ENCODE measurements at regions not wholly inside any gene's neighbourhood (a gene's known extent, or its start where the extent isn't known, plus 50 kb on each side); places are given as distances from the start of the nearest gene placed in this dataset.
"Not testable (repeated sequence)": the region's sequence is repeated elsewhere in the genome, so short reads cannot be mapped to it uniquely, and the experiment has no call there.

GRCh38 chr6:793261-793660 is 100.3 kb upstream of the EXOC2 start:
- in situ Hi-C loops (cut with MboI; ENCODE audit: low sequenced_read_pairs): loop anchor here (25.0 kb wide), 1 partner anchor 619 kb away; no protein-coding TSS in a partner anchor

GRCh38 chr6:792662-793061 is 99.7 kb upstream of the EXOC2 start:
- in situ Hi-C loops (cut with MboI; ENCODE audit: low sequenced_read_pairs): loop anchor here (25.0 kb wide), 1 partner anchor 620 kb away; no protein-coding TSS in a partner anchor

- in situ Hi-C loops (cut with MboI; ENCODE audit: low sequenced_read_pairs): loop anchor here (25.0 kb wide), 1 partner anchor 624 kb away; no protein-coding TSS in a partner anchor
Measured at GRCh38 chr6:788058-788457, 95.1 kb upstream of the EXOC2 start.

GRCh38 chr6:786946-787763 is 94.2 kb upstream of the EXOC2 start:
- in situ Hi-C loops (cut with MboI; ENCODE audit: low sequenced_read_pairs): loop anchor here (25.0 kb wide), 1 partner anchor 625 kb away; no protein-coding TSS in a partner anchor

- in situ Hi-C loops (cut with MboI; ENCODE audit: low sequenced_read_pairs): loop anchor here (25.0 kb wide), 1 partner anchor 628 kb away; no protein-coding TSS in a partner anchor
Measured at GRCh38 chr6:783966-784735, 91.2 kb upstream of the EXOC2 start.

DNA sequence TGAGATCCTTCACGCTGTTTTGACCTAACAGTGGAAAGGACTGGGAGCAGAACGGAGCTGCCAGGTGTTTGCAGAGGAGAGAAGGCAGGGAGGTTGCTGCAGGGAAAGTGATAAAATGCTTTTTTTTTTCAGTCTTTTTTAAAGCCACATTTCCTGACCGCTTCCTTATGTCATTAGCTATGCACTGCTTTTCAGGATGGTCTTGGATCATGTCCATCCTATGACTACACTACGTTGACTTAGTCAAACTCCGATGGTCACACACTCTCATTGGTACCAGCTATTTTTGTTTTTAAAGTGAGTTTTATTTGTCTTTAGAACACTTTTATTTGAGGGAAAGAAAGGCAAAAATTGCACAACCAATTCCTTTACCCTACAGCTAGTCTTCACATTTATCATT is 89.2 kb upstream of the EXOC2 start:
- in situ Hi-C loops (cut with MboI; ENCODE audit: low sequenced_read_pairs): loop anchor here (25.0 kb wide), 1 partner anchor 630 kb away; no protein-coding TSS in a partner anchor

- in situ Hi-C loops (cut with MboI; ENCODE audit: low sequenced_read_pairs): loop anchor here (25.0 kb wide), 1 partner anchor 631 kb away; no protein-coding TSS in a partner anchor
Measured at GRCh38 chr6:781350-781961, 88.5 kb upstream of the EXOC2 start.

DNA sequence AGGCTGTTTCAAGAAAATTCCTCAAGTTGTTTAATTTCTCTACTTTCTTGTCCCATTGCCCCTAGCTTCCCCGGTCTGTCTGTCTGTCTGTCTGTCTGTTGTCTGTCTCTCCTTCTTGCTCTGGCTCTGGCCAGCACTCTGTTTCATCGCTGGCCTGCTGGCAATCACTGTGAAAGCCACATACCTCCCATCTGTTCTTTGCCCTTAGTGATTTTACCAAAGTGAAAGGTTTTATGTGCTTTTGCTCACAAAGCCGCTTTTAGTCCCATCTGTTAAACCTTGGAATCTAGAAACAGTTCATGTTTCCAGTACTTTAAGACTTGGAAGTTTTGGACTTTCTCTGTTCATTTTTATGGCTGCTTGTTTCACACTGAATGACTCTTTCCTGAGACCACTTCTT is 87.8 kb upstream of the EXOC2 start:
- in situ Hi-C loops (cut with MboI; ENCODE audit: low sequenced_read_pairs): loop anchor here (25.0 kb wide), 1 partner anchor 632 kb away; no protein-coding TSS in a partner anchor

DNA sequence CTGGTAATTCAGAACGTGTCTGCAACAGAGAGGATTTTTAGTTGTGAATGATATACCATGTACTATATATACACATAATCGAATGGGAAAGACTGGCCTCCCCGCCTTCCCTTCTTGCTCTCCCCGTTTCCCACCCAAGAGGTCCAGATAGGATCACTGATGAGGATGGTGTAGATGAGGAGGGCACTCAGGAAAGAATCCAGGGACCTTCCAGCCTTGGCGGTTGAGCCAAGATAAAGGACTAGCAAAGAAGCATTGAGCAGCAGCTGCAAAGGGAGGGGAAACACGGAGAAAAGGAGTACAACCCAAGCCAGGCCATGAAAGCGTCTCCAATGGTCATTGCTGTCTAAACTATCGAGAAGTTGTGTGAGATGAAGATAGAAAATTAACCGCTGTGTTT is 84.0 kb upstream of the EXOC2 start:
- in situ Hi-C loops (cut with MboI; ENCODE audit: low sequenced_read_pairs): loop anchor here (25.0 kb wide), 1 partner anchor 635 kb away; no protein-coding TSS in a partner anchor

- in situ Hi-C loops (cut with MboI; ENCODE audit: low sequenced_read_pairs): loop anchor here (25.0 kb wide), 1 partner anchor 636 kb away; no protein-coding TSS in a partner anchor
Measured at GRCh38 chr6:776528-776931, 83.6 kb upstream of the EXOC2 start.

GRCh38 chr6:775863-776262 is 82.9 kb upstream of the EXOC2 start:
- in situ Hi-C loops (cut with MboI; ENCODE audit: low sequenced_read_pairs): loop anchor here (25.0 kb wide), 1 partner anchor 636 kb away; no protein-coding TSS in a partner anchor

- in situ Hi-C loops (cut with MboI; ENCODE audit: low sequenced_read_pairs): not testable (repeated sequence)
Measured at GRCh38 chr6:771683-772082, 78.7 kb upstream of the EXOC2 start.

DNA sequence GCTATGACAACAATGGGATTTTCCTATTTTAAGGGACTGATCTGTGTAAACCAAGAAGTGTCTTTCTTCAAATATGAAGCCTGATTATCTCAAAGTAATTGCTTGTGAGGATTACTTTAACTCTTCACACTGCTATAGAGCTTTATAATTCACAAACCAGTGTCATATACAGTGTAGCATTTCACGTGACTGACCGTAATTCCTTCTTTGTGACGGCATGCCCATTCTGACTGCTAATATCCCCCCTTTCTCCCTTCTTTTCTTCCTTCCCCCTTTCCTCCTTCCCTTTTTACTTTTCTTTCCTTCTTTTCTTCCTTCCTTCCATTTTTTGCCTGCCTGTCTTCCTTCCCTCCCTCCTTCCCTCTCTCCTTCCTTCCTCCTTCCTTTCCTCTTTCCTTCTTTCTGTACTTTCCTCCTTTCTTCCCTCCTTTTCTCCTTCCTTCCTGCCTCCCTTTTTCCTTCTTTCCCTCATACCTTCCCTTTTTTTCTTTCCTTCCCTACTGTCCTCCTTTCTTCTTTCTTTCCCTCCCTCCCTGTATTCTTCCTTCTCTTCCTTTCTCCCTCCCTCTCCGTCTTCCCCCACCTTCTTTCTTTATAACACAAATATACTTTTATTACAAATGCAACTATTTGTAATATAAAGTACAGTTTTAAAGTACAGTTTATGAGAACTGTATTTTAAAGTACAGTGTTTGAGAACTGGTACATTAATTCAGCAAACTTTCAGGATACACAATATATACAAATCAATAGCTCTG is 75.0 kb upstream of the EXOC2 start:
- in situ Hi-C loops (cut with MboI; ENCODE audit: low sequenced_read_pairs): no loop called here

GRCh38 chr6:766625-767024 is 73.7 kb upstream of the EXOC2 start:
- in situ Hi-C loops (cut with MboI; ENCODE audit: low sequenced_read_pairs): no loop called here

GRCh38 chr6:761997-762396 is 69.1 kb upstream of the EXOC2 start:
- in situ Hi-C loops (cut with MboI; ENCODE audit: low sequenced_read_pairs): no loop called here

DNA sequence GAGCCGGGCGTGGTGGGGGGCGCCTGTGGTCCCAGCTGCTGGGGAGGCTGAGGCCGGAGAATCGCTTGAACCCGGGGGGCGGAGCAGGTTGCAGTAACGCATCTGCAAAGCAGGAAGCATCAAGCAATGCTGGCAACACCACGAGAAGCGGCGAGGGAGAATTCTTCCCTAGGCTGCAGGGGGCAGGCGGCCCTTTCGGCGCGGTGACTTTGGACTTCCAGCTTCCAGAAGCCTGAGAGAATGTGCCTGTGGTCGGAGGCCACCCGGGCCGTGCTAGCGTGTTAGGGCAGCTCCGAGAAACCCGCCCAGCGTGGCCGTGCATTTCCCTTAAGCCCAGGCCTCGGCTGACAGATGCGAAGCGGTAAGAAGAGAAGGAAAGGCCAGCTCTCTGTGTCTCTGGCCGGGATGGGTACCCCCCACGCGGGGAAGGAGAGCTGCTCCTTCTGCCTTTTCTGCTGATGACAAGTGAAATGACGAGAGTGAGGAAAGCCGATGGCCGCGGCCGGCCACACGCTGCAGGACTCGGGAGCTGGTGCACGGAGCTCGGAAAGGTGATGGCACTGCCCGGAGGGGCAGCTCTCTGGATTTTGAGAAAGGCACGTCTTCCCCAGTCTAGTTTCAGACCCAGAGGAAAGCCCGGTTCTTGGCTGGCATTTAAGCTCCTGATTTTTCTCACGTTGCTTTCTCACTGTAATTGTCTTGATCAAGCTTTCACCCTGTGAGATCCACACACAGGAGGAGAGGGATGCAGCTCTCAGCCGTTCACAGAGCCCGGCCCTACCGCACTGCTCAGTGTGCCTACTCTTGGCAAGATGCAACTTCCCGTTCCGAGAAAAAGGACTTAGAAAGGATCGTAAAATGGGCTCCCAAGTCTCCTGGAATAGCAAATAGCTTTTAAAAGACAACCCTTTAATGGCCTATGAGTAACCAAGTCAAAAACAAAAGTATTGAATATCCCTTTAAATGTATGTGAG is 68.3 kb upstream of the EXOC2 start:
- in situ Hi-C loops (cut with MboI; ENCODE audit: low sequenced_read_pairs): no loop called here

GRCh38 chr6:759729-760128 is 66.8 kb upstream of the EXOC2 start:
- in situ Hi-C loops (cut with MboI; ENCODE audit: low sequenced_read_pairs): no loop called here

DNA sequence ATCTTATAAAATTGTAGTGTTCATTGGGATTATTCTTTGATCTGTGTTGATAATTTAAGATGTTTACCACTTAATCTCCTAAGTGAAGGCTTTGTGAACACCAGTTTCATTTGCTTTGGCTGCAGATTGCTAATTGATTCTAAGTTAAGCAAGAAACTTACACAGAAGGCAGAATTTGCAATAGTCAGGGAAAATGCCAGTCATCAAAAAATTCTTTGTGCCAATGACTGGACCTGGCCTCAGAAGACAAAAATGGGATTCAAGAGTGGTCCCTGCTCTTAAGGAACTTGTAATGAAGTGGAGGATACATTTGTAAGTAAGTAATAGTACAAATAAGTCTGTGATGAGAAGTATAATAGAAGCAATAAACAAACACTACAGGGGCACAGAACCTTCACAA is 63.3 kb upstream of the EXOC2 start:
- in situ Hi-C loops (cut with MboI; ENCODE audit: low sequenced_read_pairs): no loop called here

DNA sequence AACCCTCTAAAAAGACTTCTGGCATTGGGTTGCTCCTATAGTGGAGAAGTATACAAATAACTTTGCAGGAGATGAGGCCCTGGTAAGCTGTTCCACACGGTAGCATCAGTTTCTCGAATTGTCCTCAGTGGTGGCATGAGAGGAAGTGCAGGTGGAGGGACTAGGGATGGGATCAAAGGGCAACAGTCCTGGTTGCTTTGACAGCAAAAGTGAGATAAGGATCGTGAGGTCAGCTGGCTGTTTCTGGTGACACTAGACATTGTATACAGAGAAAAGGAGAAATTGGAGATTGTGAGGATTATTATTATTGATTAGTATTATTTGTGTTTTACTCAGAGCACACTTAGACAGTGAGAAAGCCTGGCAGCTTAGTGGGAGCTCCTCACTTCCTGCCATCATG is 61.3 kb upstream of the EXOC2 start:
- in situ Hi-C loops (cut with MboI; ENCODE audit: low sequenced_read_pairs): no loop called here

Data from HL-60/S4 treated with retinoic acid at 250 ng/mL for 4 days and 3 days (cell line).